Occipital lobe (tissue), 1 donor: ENCODE measurements at regions not wholly inside any gene's neighbourhood (a gene's known extent, or its start where the extent isn't known, plus 50 kb on each side); places are given as distances from the start of the nearest gene placed in this dataset.

ENCODE experiments used
- DNase-seq: peaks from one replicate; lab custom pipeline; 2025; lab: John Stamatoyannopoulos, UW

DNA sequence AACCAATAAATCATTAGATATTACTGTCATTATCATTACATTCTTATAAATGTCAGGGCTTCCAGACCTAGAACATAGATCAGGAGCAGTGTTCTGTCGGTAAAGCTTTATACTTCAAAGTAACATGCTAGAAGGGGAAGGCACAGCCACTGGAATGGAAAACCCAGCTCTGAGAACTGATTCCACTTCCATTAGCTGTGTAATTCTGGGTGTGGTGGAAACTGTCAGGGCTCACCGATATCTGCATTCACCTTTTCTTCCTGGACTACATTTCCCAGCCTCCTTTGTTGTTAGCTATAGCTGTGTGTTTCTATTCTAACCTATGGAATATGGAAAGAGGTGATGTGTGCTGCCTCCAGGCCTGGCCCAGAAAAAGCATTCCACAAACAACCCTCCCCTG, 585.8 kb downstream of the BUD13 start:
- DNase-seq: no peak

DNA sequence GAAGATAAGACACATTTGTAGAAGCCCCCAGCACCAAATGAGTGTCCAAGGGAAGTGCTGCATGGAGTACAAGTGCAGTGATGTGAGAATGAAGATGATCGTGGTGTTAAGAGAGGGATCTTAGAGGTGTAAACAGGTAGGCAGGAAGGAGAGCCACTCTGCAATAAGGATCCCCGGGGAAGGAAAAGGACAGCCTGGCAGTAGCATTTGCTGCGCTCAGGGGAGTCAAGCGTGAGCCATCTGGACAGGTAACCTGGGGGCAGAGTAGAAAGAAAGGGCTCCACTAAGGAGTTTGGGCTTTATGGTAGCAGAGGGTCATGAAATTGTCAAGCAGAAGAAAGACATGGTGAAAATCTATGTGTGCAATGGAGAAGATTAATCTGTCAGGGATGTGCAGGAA, 587.2 kb downstream of the BUD13 start:
- DNase-seq: no peak

DNA sequence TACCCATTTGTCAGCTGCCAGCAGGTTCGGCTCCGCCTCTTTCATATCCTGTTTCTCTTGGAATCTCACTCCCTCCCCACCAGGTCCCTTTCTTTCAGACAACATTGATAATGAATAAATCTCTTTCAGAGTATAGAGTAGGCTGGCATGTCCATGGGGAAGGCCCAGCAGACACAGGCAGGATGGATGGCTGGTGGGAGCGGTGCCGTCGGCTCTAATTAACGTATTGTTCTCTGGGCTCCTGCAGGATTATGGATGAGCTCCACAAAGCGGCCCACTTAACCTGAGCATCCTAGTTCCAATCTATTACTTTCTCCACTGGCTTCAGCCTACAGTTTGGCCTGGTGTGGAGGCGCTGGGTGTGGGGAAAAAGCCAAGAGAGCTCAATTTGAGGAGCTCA, 588.0 kb downstream of the BUD13 start:
- DNase-seq: no peak

DNA sequence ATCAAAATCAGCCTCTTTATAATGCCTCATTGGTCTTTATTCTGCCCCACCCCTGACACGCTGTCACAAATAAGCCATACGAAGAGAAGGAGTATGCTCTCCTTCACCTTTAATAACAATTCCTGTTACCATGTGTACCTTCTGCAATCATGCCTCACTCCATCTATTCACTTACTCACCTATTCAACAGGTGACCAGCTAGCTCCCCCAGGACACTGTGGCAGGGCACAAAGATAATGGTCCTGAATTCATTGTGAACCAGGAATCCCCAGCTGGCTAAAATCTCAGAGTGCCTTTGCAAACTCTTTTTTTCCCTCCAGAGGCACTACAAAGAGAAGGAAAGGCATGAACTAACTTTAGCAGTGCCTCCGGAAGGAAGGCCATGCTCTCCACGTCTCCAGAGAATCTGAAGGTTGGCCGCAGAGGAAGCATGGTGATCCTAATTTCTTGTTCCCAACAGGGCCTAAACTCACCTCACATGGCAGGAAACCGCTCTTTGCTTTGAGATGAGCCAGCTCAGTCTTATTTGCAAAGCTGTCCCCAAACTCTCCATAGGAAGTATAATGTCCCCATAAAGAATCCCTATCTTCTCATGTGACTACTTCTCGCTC, 590.3 kb downstream of the BUD13 start:
- DNase-seq: no peak

DNA sequence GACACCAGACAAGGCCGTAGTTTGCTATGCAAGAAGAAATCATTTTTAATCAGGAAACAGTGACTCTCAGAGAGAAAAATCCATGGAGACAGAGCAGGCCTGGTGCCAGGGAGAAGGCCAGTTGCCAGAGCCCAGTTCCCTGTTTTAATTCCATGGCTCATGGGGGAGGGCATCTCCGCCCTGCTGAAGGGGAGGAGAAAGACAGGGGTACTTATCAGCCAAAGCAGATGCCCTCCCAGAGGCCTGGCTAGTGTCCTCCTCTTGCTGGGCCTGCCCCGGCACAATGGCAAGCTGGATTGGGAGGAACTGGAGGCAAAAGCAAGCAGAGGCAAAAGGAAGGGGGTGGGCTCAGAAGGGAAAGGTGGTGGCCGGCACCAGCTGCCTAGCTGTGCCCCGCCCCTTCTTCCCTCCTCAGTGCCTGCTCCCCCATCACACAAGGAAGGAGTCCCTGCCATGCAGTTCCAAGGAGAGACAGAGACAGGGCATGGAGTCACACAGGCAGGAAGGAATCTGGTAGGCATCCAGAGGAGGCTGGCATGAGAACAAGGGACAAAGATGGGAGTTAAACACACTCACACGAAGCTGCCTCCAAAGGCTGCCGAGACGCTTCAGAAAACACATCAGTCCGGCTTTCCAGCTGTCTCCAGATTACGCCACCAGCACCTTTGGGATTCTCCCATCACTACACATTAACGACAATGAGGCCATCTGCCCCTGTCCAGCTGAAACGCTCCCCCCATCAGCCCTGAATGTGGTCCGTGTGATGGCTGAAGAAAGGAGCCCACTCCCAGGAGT, 591.8 kb downstream of the BUD13 start:
- peak; percentile 22 for DNase-seq

DNA sequence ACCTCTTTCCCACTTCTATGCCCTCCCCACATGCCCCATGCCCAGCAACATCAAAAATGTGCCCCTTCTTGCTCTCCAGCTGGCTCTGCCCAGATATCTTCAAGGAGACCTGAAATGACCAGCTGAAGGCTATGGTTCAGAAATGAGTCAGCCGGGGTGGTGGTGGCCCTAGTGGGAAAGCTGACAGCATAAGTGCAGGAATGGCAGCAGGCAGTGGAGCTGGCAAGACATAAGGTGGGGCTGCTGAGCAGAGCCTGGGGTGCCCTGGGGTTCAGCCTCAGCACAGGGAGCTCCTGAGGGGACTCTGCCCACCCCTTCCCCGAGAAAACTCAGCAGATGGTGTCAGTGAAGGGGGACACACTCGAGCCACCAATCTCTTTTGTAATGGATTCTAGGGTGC, 593.4 kb downstream of the BUD13 start:
- no peak for DNase-seq

DNA sequence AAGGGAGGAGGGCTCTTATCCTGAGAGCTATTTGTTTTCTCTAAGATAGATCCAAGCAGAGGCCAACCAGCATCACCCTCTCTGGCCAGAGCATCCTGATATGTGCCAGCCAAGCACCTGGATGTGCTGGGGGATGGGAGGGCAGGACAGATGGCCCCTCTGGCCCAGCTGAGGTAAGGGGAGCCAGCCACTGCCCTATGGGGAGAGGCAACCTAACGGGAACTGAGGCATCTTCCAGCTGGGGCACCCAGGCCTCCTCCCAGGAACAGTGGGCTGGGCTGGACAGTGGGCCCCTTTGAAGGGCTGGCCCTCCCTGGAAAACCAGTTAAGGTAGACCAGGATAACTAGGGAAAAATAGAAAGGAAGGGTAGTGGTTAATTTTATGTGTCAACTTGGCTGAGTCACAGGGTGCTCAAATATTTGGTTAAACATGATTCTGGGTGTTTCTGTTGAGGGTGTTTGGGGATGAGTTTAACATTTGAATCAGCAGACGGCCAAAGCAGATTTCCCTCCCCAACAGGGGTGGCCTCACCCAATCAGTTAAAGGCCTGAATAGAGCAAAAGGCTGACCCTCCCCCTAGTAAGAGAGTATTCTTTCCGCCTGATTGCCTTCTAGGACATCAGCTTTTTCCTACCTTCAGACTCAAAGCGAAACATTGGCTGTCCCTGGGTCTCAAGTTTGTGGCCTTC, 595.1 kb downstream of the BUD13 start:
- DNase-seq: no peak

DNA sequence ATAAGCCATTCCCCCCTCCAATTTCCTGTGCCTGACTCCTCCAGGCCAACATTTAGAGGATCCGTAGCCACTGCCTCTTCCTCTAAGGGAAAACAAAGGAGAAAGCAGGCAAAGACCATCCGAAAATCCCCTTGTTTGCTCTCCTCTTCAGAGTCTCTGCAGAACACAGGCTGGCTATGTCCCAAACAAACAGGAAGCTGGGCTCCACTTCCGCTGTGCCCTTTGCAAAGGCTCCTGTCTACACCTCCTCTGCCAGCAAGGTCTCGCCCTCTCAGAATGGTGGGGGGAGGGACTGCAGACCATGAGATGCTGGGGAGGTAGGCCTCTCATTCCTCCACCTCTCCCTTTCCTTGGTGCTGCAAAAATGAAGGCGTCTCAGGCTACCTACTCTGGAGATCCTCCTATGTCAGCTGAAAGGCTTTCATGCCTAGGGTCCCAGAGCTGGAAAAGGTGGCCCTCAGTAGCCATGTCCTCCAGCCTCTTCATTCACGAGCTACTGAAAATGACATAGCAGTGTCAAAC, 596.2 kb downstream of the BUD13 start:
- no peak for DNase-seq

DNA sequence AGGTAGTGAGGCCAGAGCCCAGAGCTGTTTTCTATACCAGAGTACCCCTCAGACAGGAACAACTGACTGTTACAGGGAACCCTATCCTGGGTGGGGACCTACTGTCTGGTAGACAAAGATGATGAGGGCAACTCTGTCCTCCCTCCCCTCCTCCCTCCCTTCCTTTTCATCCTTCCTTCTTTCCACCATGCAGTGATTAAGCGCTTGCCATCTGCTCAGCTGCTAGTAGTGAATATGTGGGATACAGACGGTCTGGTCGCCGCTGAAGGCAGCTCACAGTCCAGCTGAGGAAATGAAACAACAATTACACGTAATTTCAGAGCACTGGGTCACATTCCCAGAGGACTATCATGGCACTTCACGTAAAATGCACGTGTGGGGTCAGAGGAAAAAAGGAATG, 597.1 kb downstream of the BUD13 start:
- DNase-seq: no peak

DNA sequence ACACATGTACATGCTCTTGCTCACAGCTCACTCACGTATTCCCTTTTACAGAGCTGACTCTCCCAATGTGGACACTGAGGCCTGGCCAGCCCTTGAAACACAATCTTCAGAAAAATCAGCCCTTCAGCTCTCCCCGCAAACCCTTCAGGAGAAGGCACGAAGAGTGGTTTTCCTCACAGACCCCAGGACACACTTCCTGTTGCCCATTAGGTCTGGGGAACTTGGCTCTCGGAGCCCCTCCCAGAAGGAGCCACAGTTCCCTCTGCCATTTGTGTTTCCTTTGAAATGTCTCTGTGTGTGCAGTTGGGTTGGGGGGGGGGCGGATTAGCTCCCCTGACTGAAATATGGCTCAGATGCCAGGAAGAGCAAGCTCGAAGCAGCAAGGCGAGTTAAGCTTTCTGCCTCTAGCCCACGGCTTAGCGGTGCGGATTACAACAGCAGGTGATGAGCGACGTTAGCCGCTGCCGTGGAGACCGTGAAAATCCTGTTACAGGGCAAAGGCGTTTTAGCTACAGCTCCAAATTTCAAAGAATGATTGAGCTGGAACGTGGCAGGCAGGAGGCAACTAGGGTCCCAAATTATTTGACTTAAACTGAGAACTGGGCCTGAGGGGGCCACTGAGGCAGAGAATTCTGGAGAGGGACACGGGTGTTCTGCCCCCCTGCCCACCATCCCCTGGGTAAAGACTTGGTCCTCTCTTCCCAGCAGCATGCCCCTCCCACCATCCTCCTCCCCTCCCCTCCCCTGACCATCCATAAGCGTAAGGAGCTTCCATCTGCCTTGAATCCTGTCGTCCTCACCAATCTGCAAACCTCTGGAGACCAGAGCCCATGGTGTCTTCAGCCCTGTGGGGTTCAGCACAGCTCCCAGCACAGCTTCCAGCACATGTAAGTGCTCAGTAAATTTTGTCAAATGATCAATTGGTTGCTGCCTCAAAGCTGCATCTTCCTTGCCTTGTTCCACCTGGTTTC, 598.6 kb downstream of the BUD13 start:
- no peak for DNase-seq

DNA sequence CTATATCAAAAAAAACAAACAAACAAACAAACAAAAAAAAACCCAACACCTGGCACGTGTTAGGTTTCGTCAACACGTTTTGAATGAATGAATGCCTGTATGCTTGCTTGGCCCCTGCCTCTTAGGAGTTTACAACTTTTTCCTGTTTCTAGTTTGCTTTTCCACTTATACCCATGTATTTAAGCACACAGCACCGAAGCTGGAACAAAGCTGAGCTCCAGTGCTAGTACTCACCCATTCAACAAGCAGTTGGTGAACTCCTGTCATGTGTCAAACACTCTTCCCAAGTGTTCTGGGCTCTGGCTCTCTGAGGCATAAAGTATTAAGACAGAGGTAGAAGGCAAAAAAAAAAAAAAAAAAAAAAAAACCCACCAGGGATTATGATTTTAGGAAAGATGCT, 599.3 kb downstream of the BUD13 start:
- DNase-seq: no peak

DNA sequence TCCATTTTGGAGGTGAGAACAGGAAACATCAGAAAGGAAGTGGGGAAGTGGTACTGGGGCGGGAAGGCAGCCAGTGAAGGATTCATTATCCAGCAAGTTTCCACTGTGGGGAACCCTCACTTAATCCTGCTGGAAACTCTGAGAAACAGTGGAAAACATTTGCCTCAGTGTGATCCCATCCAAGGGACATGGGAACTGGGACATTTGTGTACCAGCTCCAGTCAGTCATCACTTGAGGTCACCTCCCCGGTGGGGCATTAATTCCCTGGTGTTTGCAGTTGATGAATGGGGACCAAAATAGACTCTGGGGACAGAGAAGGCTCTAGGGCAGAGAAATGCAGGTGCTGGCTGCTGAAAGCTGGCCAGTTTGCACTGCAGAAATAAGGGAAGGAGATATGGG, 599.9 kb downstream of the BUD13 start:
- DNase-seq: no peak

DNA sequence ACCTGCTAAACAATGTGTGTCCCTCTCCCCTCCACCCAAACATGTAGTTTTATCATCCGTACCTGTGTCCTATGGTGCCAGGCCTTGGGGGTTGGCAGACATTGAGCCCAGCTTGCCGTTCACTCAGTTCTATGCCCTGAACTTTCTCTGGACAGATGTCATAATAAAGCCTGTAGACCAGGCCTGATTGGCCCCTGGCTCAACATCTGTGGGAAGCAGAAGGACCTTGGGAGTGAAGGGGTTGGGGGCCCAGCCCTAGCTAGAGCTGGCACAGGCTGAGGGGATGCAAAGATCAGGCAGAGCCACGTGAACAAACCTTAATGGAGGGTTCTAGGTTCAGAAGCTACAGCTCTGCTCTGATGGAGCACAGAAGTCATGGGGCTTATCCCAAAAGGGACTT, 600.6 kb downstream of the BUD13 start:
- no peak for DNase-seq

DNA sequence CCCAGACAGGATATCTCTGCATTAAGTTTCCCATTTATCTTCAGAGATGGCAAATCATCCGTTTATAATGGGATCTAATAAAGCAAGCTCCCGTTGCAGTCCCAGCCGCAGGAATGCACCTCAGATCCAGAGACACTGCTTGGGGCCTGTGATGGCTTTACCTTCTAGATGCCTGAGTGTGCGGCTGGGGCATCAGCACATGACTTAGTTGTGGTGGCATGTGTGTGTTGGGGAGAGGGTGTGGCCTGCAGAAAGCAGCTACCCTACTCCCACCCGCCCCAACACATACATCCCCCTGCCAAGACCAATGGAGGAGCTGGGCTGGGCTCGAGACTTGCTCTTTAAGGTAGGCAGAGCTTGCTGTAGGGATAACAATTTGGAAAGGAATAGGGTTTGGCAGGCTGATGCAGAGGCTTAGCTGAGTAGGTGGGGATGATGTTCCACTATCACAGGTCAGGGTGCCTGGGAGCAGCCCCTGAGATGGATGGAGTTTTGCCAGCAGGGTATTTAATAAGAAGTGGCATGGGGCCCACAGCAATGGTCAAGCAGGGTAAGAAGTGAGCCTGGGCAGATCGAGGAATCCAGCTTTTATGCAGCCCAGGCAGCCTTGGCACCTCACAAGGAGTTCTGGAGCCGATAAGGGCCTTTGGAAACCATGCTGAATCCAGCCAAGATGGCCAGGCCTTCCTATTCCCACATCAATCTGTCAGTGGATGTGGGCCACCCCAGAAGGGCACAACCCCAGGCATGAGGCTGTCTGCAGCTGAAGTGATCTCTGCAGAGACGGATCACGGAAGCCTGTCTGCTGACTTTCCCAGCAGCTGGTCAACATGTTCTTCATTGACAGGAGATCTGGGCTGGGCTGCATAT, 601.3 kb downstream of the BUD13 start:
- DNase-seq: no peak

DNA sequence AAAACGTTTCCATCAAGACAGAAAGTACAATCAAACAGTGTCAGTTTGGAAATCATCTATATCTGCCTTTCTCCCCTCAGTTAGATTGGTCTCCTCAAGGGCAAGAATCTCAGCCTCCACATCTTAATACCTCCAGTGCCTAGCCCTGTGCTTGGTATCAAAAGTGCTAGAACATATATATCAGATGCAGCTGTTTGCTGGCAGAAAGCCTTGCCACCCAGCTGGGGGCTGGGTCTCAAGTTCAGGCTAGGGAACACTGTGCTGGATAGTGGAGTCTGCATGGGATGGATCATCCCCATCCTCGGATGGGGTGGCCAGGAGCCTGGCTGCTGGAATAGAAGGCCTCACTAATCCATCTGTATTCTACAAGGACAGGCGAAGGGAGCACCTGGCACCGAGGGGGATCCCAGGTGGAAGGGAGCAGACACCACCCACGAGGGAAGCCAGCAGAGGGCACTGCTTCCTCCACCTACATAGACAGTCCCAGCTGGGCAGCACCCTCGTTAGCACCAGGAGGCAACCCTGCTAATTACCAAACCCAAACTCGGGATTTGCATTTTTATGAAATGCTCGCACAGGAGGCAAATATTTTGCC, 602.2 kb downstream of the BUD13 start:
- DNase-seq: no peak

DNA sequence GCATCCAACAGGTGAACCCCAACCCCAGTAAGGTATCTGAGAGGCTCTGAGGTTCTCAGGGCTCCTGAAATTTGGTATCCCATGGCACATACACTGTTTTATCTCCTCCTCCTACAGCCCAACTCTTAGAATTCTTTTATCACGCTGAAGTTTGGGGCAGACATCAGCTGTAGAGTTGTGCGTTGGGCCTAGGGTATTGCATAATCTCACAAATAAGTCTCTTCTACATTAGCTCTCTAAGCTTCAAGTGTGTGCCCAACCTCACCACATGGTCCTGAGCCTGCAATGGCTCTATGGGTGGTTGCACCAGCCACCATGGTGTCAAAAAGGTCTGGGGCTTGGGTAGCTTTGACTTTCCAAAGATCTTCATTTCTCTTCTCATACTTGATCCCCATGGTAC, 603.0 kb downstream of the BUD13 start:
- DNase-seq: no peak

DNA sequence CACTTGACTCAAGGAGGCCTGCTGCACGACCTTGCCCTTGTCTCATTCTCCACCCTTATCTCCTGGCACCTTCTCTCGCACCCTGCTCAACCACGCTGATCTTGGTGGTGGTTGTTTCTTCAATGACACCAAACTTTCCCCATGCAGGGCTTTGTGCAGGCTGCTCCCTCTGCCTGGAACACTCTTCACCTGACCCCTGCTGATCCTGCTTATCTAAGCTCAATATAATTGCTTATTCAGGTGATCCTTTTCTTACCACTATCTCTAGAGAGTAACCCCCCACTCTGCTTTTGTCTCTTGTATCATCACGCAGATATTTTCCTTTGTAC, 604.4 kb downstream of the BUD13 start:
- DNase-seq: no peak

DNA sequence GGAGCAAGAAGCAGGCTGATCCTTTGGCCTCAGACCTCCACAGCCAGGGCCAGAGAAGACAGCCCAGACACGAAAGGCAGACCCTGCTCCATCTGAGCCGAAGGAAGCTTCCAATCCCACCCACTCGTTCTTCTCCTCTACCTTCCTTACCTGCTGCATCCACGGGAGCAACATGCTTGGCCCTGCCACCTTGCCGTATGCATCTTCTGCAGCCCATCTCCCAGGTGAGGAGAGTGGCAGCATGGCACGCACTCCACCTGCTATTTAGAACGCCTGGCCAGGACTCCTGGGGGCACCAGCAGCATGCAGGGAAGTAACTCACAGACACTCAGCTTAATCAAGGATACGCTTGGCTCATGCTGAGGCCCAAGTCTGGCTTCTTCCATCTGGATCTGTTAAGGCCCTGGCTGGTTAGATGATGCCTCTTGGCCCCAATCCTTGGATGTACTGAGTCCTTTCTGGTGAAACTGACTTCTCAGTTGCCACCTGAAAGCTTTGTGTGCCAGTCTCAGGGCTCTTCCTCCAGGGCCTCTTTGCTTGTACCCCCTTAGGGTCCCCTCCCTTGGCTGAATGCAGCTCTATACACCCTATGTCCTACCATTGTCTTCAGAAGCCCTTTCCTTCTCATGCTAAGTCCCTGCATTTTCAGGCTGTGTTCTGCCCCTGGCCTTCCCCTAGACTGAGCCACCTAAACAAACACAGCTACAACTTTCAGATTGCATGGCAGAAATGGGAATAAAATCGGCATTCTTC, 604.9 kb downstream of the BUD13 start:
- no peak for DNase-seq
